ENCODE measurements at regions not wholly inside any gene's neighbourhood (a gene's known extent, or its start where the extent isn't known, plus 50 kb on each side); places are given as distances from the start of the nearest gene placed in this dataset.

- Histone ChIP-seq H3F3A (ENCODE audit: low read depth) (no peaks in the 10 kb centered on the region), H3K9me3 (ENCODE audit: insufficient read depth, low read depth, low read length) (no peaks in the 10 kb centered on the region), H3K9ac (ENCODE audit: low read depth, low read length, poor library complexity, severe bottlenecking) (no peak overlapping the region), H3K4me2 (ENCODE audit: low read depth, low read length, poor library complexity, severe bottlenecking) (no peak overlapping the region), H2AFZ (ENCODE audit: low read length) (no peak overlapping the region), H3K36me3 (ENCODE audit: insufficient read depth, low read length) (no peaks in the 10 kb centered on the region), H3K27me3 (ENCODE audit: insufficient read depth, low read length, poor library complexity, severe bottlenecking) (no peaks in the 10 kb centered on the region), H3K9me2 (replicated peaks; ENCODE audit: low read depth, low read length) (no peaks in the 10 kb centered on the region), H3K4me3 (ENCODE audit: low read length, poor library complexity, severe bottlenecking) (no peak overlapping the region), H4K20me1 (ENCODE audit: insufficient read depth, low read length, poor library complexity, severe bottlenecking) (no peaks in the 10 kb centered on the region), H3K4me1 (ENCODE audit: insufficient read depth, low read length, poor library complexity, severe bottlenecking) (no peaks in the 10 kb centered on the region), H3K79me2 (ENCODE audit: insufficient read depth, low read length) (no peaks in the 10 kb centered on the region)
- TF ChIP-seq CTCF (conservative IDR thresholded peaks at IDR 0.05; ENCODE audit: low read length) (no peak), EZH2phosphoT487 (IDR thresholded peaks at IDR 0.05; ENCODE audit: borderline replicate concordance) (no peak)
Observed at GRCh38 chr9:75570538-75570937, 319.9 kb upstream of the PCSK5 start.

GRCh38 chr9:75574569-75574968 is 315.9 kb upstream of the PCSK5 start:
- Histone ChIP-seq H2AFZ (ENCODE audit: low read length) (no peak overlapping the region), H3K4me1 (ENCODE audit: insufficient read depth, low read length, poor library complexity, severe bottlenecking) (no peaks in the 10 kb centered on the region), H3K4me3 (ENCODE audit: low read length, poor library complexity, severe bottlenecking) (no peak overlapping the region), H3K79me2 (ENCODE audit: insufficient read depth, low read length) (no peaks in the 10 kb centered on the region), H3K9me2 (replicated peaks; ENCODE audit: low read depth, low read length) (no peaks in the 10 kb centered on the region), H3K36me3 (ENCODE audit: insufficient read depth, low read length) (no peaks in the 10 kb centered on the region), H3F3A (ENCODE audit: low read depth) (no peaks in the 10 kb centered on the region), H3K9ac (ENCODE audit: low read depth, low read length, poor library complexity, severe bottlenecking) (no peak overlapping the region), H3K27me3 (ENCODE audit: insufficient read depth, low read length, poor library complexity, severe bottlenecking) (no peaks in the 10 kb centered on the region), H3K4me2 (ENCODE audit: low read depth, low read length, poor library complexity, severe bottlenecking) (no peak overlapping the region), H4K20me1 (ENCODE audit: insufficient read depth, low read length, poor library complexity, severe bottlenecking) (no peaks in the 10 kb centered on the region), H3K9me3 (ENCODE audit: insufficient read depth, low read depth, low read length) (no peaks in the 10 kb centered on the region)
- TF ChIP-seq EZH2phosphoT487 (IDR thresholded peaks at IDR 0.05; ENCODE audit: borderline replicate concordance) (no peak), CTCF (conservative IDR thresholded peaks at IDR 0.05; ENCODE audit: low read length) (no peak)

GRCh38 chr9:75582870-75583269 is 307.6 kb upstream of the PCSK5 start:
- no peaks in the 10 kb centered on the region for H3K9me3 ChIP-seq (ENCODE audit: insufficient read depth, low read depth, low read length)
- no peaks in the 10 kb centered on the region for H3K79me2 ChIP-seq (ENCODE audit: insufficient read depth, low read length)
- H3K4me3 ChIP-seq (ENCODE audit: low read length, poor library complexity, severe bottlenecking) = no peak overlapping the region
- H3K27me3 ChIP-seq (ENCODE audit: insufficient read depth, low read length, poor library complexity, severe bottlenecking) = no peaks in the 10 kb centered on the region
- H3K9me2 ChIP-seq (replicated peaks; ENCODE audit: low read depth, low read length) = no peaks in the 10 kb centered on the region
- no peak overlapping the region for H3K4me2 ChIP-seq (ENCODE audit: low read depth, low read length, poor library complexity, severe bottlenecking)
- H4K20me1 ChIP-seq (ENCODE audit: insufficient read depth, low read length, poor library complexity, severe bottlenecking) = no peaks in the 10 kb centered on the region
- TF ChIP-seq CTCF (conservative IDR thresholded peaks at IDR 0.05; ENCODE audit: low read length) (no peak), EZH2phosphoT487 (IDR thresholded peaks at IDR 0.05; ENCODE audit: borderline replicate concordance) (no peak)
- H2AFZ ChIP-seq (ENCODE audit: low read length) = no peak overlapping the region
- H3K9ac ChIP-seq (ENCODE audit: low read depth, low read length, poor library complexity, severe bottlenecking) = no peak overlapping the region
- H3K36me3 ChIP-seq (ENCODE audit: insufficient read depth, low read length) = no peaks in the 10 kb centered on the region
- H3F3A ChIP-seq (ENCODE audit: low read depth) = no peaks in the 10 kb centered on the region
- no peaks in the 10 kb centered on the region for H3K4me1 ChIP-seq (ENCODE audit: insufficient read depth, low read length, poor library complexity, severe bottlenecking)

Data from Loucy (cell line).